ENCODE measurements at regions not wholly inside any gene's neighbourhood (a gene's known extent, or its start where the extent isn't known, plus 50 kb on each side); places are given as distances from the start of the nearest gene placed in this dataset.

DNA sequence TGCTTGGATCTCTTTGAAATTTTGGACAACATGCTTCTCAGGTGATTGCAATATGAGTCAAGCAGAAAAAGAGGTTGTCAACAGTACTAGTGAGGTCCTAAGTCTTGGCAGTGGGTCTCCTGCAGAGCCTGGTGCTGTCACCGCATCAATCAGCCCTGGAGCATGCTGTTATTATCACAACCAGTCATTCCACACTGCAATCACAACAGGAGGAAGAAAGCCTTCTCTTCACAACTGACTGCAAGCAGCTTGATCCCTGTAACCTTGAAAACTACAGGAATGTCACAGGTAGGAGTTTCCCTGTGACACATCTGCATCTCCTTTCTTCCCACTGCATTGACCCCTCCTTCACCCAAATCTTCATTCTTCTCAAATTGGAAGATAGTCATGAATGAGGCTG, 451.1 kb upstream of the ATP11B start:
- TF ChIP-seq POLR2A (IDR thresholded peaks at IDR 0.05; ENCODE audit: low read depth, low read length) (no peak), POLR2AphosphoS5 (IDR thresholded peaks at IDR 0.05; ENCODE audit: low read depth, low read length) (no peak), POU2F2 (IDR thresholded peaks at IDR 0.05; ENCODE audit: low read depth, low read length) (no peak), TAF1 (IDR thresholded peaks at IDR 0.05; ENCODE audit: low read depth, low read length) (no peak), SPI1 (IDR thresholded peaks at IDR 0.05; ENCODE audit: low read depth, low read length) (no peak)
